Activated T-helper 1 cell treated with Interleukin-2 at 50 U/mL for 16 hours (primary cell): ENCODE measurements at regions not wholly inside any gene's neighbourhood (a gene's known extent, or its start where the extent isn't known, plus 50 kb on each side); places are given as distances from the start of the nearest gene placed in this dataset.

ENCODE experiments used
- DNase-seq: peaks from one replicate; pipeline ENCODE4 v3.0.0-alpha.2; 2020; ENCODE audit warnings: low read depth

- no peak for DNase-seq
These were observed 139.4 kb upstream of the HAAO start for GRCh38 chr2:42931818-42932195.

DNA sequence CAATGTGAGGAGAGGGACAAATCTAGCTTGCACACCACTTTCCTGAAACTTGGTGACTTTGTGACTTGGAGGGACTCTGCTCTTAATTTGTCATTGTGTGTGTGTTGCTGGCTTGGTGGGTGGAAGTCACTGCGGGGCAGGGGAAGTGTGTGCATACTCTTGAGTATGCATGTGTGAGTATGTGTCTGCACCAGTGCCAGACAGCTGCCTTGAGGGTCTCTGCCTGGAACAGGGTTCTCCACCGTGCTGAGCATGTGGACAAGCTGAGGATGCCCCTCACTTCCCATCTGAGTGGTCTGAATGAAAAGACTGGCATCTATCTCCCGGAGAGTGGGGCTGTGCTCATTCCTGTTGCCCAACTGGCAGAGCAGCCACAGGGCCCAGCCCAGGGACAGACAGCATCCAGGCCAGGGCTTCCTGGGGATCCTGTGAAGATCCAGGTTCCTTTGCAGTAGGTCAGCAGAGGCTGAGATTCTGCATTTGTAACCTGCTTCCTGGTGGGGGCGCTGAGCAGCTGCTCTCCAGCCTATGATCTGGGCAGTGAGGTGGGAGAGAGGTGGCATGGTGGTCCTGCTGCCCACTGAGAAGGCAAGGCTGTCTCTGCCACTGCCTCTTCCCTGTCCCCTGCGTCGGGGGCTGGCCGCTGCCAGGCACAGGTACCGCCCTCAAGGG lies 138.9 kb upstream of the HAAO start:
- no peak for DNase-seq

GRCh38 chr2:42930025-42930581 lies 137.7 kb upstream of the HAAO start:
- DNase-seq: no peak

- no peak for DNase-seq
These were observed 137.2 kb upstream of the HAAO start for GRCh38 chr2:42929546-42930024.

DNA sequence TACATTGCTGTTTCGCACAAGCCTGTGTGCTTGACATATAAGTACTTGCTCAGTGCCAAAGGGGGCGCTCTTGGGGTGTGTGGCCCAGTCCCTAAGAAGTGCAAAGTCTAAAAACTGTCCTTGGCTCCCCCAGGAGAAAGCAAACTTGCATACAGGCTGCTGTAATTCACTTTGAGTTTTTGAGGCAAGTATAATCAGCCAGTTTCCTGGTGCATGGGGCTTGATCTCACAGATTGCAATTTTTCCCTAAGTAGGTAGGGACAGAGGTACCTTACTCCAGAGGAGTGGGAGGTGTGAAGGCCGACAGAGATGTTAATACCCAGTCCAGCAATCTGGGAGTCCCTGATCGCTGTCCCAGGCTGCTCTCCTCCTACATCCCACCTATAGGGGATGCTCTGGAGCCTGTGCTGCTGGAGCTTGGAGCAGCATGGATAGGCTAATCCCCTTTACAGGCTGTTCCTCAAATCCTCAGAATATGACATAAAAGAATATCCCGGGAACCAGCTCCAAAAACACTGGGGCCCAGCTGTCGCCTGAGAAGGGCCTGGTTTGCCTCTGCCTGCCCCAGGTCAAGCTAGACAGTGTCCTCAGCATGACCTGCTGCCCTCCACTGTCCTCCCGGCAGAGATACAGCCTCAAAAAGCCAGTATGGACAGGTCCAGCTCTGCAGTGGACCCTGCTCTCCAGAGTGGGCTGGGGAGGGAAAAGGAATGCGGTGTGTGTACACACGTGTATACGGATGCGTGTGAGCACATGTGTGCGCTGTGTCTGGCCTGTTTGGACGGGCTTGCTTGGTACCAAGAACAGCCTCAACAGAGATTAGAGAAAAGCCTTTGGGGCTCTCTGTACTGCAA lies 136.5 kb upstream of the HAAO start:
- DNase-seq: no peak

GRCh38 chr2:42928161-42928691 lies 135.8 kb upstream of the HAAO start:
- DNase-seq: no peak

DNA sequence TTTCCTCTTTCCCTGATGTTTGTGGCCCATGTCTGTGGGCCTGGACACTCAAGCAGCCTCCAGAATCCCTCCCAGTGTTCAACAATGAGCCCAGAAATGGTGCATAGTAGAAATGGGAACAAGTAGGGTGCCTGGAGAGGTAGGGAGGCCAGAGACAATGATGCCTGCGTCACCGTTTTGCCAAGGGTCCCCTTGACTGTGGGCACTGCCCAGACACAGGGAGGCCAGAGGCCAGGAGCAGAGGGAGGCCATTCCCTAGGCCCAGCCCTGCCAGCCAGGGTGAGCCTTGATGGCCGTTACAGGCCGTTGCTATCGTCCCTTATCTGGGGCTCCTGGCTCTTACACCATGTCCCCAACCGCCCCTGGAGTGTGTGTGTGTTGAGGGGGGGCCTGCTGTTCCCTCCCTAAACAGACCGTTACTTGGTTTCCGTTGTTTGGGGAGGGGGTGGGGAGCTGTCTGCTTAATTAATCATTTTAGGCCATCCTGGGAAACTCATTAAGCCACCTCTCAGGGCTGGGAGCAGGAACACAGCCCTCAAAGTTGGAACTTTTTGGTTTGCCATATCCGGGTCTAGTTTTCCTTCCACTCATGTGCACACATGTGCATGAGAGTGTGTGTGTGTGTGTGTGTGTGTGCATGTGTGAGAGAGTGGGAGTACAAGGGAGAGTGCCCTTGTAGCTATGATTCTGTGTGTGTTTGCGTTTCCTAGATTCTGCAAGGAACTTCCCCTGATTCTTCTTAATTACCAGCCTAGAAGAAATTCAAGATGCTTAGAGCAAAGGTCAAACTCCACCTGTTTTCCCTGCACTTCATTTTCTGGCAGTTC lies 135.2 kb upstream of the HAAO start:
- DNase-seq: no peak

DNA sequence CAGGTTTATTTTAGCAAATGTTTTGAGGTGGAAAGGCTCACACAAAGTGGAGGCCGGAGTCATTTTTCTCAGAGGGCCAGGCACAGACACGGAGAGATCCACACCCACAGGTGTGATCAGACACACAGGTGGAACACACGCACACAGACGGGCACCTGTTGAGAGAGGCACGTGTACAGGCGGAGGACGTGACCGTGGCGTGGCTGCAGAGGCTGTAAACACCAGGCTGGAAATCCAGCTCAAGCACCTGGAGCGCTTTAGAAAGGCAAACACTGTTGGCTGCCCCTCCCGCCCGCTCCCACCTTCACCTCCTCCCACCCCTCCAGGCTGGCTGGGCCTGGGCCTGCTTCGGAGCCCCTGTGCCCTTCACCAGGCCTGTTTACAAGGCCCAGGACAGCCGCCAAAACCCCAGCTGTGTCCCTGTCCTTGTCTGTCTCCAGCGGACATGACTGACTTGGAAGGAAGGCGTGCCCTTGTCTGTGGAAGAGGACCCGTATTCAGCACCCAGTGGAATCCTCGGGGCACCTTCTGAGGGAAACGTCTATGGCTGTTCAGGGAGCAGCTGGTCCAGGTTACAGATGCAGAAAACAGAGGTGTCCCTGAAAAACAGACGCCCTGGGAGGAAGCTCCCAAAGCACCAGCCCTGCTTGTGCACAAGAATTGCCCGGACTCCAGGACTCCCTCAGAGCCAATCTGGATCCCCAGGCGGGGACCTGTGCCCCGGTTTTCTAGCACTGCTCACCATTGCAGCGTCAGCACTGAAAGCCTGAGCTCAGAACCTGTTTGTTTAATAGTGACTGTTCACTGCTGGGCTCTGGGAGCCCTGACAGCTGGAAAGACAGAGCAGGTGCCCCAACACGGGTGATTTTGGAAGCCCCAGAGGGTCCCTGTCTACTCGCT lies 134.3 kb upstream of the HAAO start:
- no peak for DNase-seq

GRCh38 chr2:42925742-42926433 lies 133.5 kb upstream of the HAAO start:
- DNase-seq: no peak

DNA sequence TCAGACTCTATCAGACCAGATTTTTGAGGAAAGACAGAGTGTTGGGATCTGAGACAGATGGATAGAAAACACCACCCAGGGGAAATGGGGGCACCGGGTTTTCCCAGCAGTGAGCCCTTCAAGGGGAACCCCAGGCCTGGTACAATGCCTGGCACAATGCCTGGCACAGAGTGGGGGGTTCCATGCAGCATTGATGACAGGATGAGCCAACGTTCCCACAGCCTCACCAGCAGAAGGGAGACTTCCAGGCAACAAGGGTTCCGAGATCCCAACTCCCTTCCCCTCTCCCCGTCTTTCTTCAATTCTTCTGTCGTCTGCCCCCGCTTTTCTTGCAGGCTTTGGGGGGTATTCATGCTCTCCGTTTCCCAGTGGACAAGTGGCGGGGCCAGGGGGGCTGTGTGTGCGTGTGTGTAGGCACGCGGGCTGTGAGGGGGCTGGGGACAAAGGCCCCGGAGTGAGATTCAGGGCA lies 132.1 kb upstream of the HAAO start:
- no peak for DNase-seq

- no peak for DNase-seq
These were observed 131.4 kb upstream of the HAAO start for GRCh38 chr2:42923580-42924417.

- DNase-seq: no peak
These were observed 130.6 kb upstream of the HAAO start for GRCh38 chr2:42922790-42923579.

GRCh38 chr2:42922293-42922692 lies 129.9 kb upstream of the HAAO start:
- no peak for DNase-seq

DNA sequence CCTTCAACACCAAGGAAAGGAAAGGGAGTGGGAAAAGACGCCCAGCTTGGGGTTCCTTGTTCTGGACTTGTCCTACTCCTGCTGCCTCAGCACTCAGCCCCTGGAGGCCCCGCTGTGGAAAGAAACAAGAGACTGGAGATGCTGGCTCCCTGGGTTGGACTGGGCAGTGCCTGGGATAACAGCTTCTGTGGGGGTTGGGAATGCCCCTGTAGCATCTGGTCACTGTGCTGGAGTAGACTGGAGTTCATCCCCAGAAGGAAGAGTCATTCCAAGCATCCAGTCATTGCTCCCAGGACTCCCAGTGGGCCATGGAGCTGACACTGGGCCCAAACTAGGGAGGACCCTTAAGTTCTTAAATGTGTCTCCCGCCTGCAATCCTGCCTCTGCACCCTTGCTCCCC lies 129.3 kb upstream of the HAAO start:
- no peak for DNase-seq

DNA sequence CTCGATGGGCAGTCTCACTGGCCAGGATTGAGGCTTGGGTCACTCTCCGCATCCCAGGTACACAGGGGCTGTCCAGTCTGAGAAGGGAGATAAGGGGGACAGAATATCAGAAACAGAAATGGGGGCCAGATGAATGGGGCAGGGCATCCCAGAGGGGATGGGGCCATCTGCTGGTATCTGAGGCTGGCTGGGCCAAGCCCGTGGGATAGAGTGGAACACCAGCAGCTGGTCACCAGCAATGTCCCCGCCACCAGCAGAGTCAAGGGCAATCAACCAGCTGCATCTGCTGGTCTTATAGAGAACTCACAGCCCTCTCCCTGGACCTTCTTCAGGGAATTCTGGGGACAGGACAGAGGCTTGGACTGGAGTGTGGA lies 128.8 kb upstream of the HAAO start:
- no peak for DNase-seq

DNA sequence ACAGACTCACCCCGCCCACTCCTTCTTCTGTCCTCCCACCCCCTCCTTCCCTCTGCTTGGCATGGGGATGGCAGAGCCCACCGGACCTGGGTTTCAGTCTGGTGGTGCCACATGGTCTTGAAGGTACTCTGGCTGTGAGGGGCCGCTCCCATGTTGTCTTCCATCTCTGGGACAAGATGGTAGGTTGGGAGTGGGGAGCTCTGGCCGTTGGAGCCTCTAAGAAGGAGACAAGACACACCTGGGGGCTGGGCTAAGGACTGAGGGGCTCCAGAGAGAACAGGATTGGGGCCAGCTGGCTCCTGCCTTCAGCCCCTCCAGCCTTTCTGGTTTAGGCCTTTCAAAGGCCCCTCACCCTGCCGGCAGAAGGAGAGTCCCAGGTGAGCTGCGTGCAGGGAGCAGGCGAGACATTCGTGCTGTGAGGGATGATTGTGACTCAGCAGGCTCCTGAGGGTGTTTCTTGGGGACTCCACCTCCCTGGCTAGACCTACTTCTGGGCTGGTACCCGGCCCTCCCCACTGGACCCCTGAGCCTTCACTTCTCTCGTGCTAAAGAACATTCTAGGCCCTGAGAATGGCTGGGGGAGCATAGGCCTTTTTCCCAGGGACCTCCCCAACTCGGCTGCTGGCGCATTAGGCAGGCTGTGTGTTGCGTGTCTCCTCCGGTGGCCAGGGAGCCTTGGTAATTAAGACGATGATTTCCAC lies 128.2 kb upstream of the HAAO start:
- DNase-seq: no peak

- no peak for DNase-seq
These were observed 126.4 kb upstream of the HAAO start for GRCh38 chr2:42918671-42919318.
